ENCODE measurements at regions not wholly inside any gene's neighbourhood (a gene's known extent, or its start where the extent isn't known, plus 50 kb on each side); places are given as distances from the start of the nearest gene placed in this dataset.

- Histone ChIP-seq H2AFZ (ENCODE audit: low read length) (no peak overlapping the region), H3K4me3 (replicated peaks in 1 of 4; ENCODE audit: control extremely low read depth in 1 of 4, insufficient read depth in 1 of 4, low read depth in 3 of 4, low read length in 4 of 4) (no peak overlapping the region), H3K27me3 (ENCODE audit: control insufficient read depth, insufficient read depth, low read length) (no peaks in the 10 kb centered on the region), H3K36me3 (ENCODE audit: control insufficient read depth, insufficient read depth, low read length) (no peaks in the 10 kb centered on the region), H3K27ac (ENCODE audit: insufficient read depth, low read length) (no peak overlapping the region), H3K9ac (ENCODE audit: insufficient read depth, low read length) (no peak overlapping the region), H4K20me1 (ENCODE audit: control insufficient read depth, extremely low read depth, insufficient read depth, low read length) (no peaks in the 10 kb centered on the region), H3K4me2 (ENCODE audit: extremely low read depth, insufficient read depth, low read length) (no peak overlapping the region), H3K9me3 (ENCODE audit: control insufficient read depth, insufficient read depth, low read depth, low read length) (no peaks in the 10 kb centered on the region), H3K79me2 (ENCODE audit: control insufficient read depth, insufficient read depth, low read length) (no peaks in the 10 kb centered on the region), H3K4me1 (ENCODE audit: control insufficient read depth, extremely low read depth, insufficient read depth, low read length) (no peaks in the 10 kb centered on the region)
- TF ChIP-seq CTCF (conservative IDR thresholded peaks at IDR 0.05 in 1 of 2, IDR thresholded peaks at IDR 0.05 in 1 of 2; ENCODE audit: low read depth in 1 of 2, low read length in 2 of 2) (no peak), EZH2 (IDR thresholded peaks at IDR 0.05; ENCODE audit: low read length, missing control alignments) (no peak)
- no peak for DNase-seq (ENCODE audit: low read depth in 2 of 2)
These were observed 444.6 kb downstream of the AJAP1 start for GRCh38 chr1:5098981-5099385.

- no peaks in the 10 kb centered on the region for H3K79me2 ChIP-seq (ENCODE audit: control insufficient read depth, insufficient read depth, low read length)
- no peaks in the 10 kb centered on the region for H4K20me1 ChIP-seq (ENCODE audit: control insufficient read depth, extremely low read depth, insufficient read depth, low read length)
- DNase-seq (ENCODE audit: low read depth in 2 of 2) = no peak
- TF ChIP-seq CTCF (conservative IDR thresholded peaks at IDR 0.05 in 1 of 2, IDR thresholded peaks at IDR 0.05 in 1 of 2; ENCODE audit: low read depth in 1 of 2, low read length in 2 of 2) (no peak), EZH2 (IDR thresholded peaks at IDR 0.05; ENCODE audit: low read length, missing control alignments) (no peak)
- H3K4me3 ChIP-seq (replicated peaks in 1 of 4; ENCODE audit: control extremely low read depth in 1 of 4, insufficient read depth in 1 of 4, low read depth in 3 of 4, low read length in 4 of 4) = no peak overlapping the region
- H3K9ac ChIP-seq (ENCODE audit: insufficient read depth, low read length) = no peak overlapping the region
- no peak overlapping the region for H2AFZ ChIP-seq (ENCODE audit: low read length)
- H3K9me3 ChIP-seq (ENCODE audit: control insufficient read depth, insufficient read depth, low read depth, low read length) = no peaks in the 10 kb centered on the region
- no peaks in the 10 kb centered on the region for H3K4me1 ChIP-seq (ENCODE audit: control insufficient read depth, extremely low read depth, insufficient read depth, low read length)
- no peaks in the 10 kb centered on the region for H3K27me3 ChIP-seq (ENCODE audit: control insufficient read depth, insufficient read depth, low read length)
- no peaks in the 10 kb centered on the region for H3K36me3 ChIP-seq (ENCODE audit: control insufficient read depth, insufficient read depth, low read length)
- no peak overlapping the region for H3K4me2 ChIP-seq (ENCODE audit: extremely low read depth, insufficient read depth, low read length)
- no peak overlapping the region for H3K27ac ChIP-seq (ENCODE audit: insufficient read depth, low read length)
These were observed 438.6 kb downstream of the AJAP1 start for GRCh38 chr1:5093042-5093441.

DNA sequence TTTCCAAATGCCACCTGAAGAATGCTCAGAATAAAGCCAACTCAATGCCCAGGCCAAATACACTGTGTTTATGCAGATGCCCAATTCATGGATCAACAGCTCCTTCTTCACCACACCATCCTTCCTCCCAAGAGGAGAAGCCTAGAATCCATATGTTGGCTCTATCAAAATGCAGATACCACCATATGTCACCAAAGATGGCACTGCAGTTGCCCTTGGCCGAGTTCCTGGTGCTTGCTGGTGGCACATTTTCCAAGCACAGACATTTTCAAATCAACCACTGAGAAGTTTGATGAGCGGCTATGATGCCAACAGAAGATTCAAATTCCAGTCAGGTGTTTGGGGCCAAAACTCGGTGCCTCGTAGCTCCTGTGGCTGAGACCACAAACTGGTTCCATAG is 430.3 kb downstream of the AJAP1 start:
- no peaks in the 10 kb centered on the region for H3K79me2 ChIP-seq (ENCODE audit: control insufficient read depth, insufficient read depth, low read length)
- H3K27me3 ChIP-seq (ENCODE audit: control insufficient read depth, insufficient read depth, low read length) = no peaks in the 10 kb centered on the region
- H3K36me3 ChIP-seq (ENCODE audit: control insufficient read depth, insufficient read depth, low read length) = no peaks in the 10 kb centered on the region
- H2AFZ ChIP-seq (ENCODE audit: low read length) = no peak overlapping the region
- no peak for TF ChIP-seq EZH2 (IDR thresholded peaks at IDR 0.05; ENCODE audit: low read length, missing control alignments)
- no peak for TF ChIP-seq CTCF (conservative IDR thresholded peaks at IDR 0.05 in 1 of 2, IDR thresholded peaks at IDR 0.05 in 1 of 2; ENCODE audit: low read depth in 1 of 2, low read length in 2 of 2)
- H4K20me1 ChIP-seq (ENCODE audit: control insufficient read depth, extremely low read depth, insufficient read depth, low read length) = no peaks in the 10 kb centered on the region
- DNase-seq (ENCODE audit: low read depth in 2 of 2) = no peak
- H3K27ac ChIP-seq (ENCODE audit: insufficient read depth, low read length) = no peak overlapping the region
- H3K4me1 ChIP-seq (ENCODE audit: control insufficient read depth, extremely low read depth, insufficient read depth, low read length) = no peaks in the 10 kb centered on the region
- H3K9ac ChIP-seq (ENCODE audit: insufficient read depth, low read length) = no peak overlapping the region
- H3K4me3 ChIP-seq (replicated peaks in 1 of 4; ENCODE audit: control extremely low read depth in 1 of 4, insufficient read depth in 1 of 4, low read depth in 3 of 4, low read length in 4 of 4) = no peak overlapping the region
- H3K9me3 ChIP-seq (ENCODE audit: control insufficient read depth, insufficient read depth, low read depth, low read length) = no peaks in the 10 kb centered on the region
- no peak overlapping the region for H3K4me2 ChIP-seq (ENCODE audit: extremely low read depth, insufficient read depth, low read length)

Data from fibroblast of lung (primary cell).